ENCODE measurements at regions not wholly inside any gene's neighbourhood (a gene's known extent, or its start where the extent isn't known, plus 50 kb on each side); places are given as distances from the start of the nearest gene placed in this dataset.

- Mint-ChIP-seq H3K27ac (no peak overlapping the region), H3K4me1 (no peaks in the 10 kb centered on the region), H3K9me3 (peaks cover 3% of the 10 kb centered on the region), H3K27me3 (no peaks in the 10 kb centered on the region), H3K36me3 (no peaks in the 10 kb centered on the region), H3K4me3 (no peak overlapping the region)
- no peak for ATAC-seq (ENCODE audit: low read depth)
- no peak for DNase-seq (ENCODE audit: low spot score in 2 of 2)
These were observed 621.0 kb downstream of the LTN1 start for GRCh38 chr21:28371713-28372112.

GRCh38 chr21:28359300-28359699 is 633.4 kb downstream of the LTN1 start:
- Mint-ChIP-seq H3K27ac (no peak overlapping the region), H3K4me1 (no peaks in the 10 kb centered on the region), H3K9me3 (no peaks in the 10 kb centered on the region), H3K36me3 (no peaks in the 10 kb centered on the region), H3K4me3 (no peak overlapping the region), H3K27me3 (no peaks in the 10 kb centered on the region)
- DNase-seq (ENCODE audit: low spot score in 2 of 2) = no peak
- no peak for ATAC-seq (ENCODE audit: low read depth)

GRCh38 chr21:28358702-28359101 is 634.0 kb downstream of the LTN1 start:
- H3K27me3 Mint-ChIP-seq = no peaks in the 10 kb centered on the region
- H3K4me1 Mint-ChIP-seq = no peaks in the 10 kb centered on the region
- H3K9me3 Mint-ChIP-seq = no peaks in the 10 kb centered on the region
- ATAC-seq (ENCODE audit: low read depth) (no peak), DNase-seq (ENCODE audit: low spot score in 2 of 2) (no peak)
- H3K4me3 Mint-ChIP-seq = no peak overlapping the region
- no peak overlapping the region for H3K27ac Mint-ChIP-seq
- H3K36me3 Mint-ChIP-seq = no peaks in the 10 kb centered on the region

GRCh38 chr21:28358170-28358569 is 634.5 kb downstream of the LTN1 start:
- H3K27me3 Mint-ChIP-seq = no peaks in the 10 kb centered on the region
- no peaks in the 10 kb centered on the region for H3K4me1 Mint-ChIP-seq
- H3K36me3 Mint-ChIP-seq = no peaks in the 10 kb centered on the region
- ATAC-seq (ENCODE audit: low read depth) (no peak), DNase-seq (ENCODE audit: low spot score in 2 of 2) (no peak)
- H3K9me3 Mint-ChIP-seq = no peaks in the 10 kb centered on the region
- H3K4me3 Mint-ChIP-seq = no peak overlapping the region
- no peak overlapping the region for H3K27ac Mint-ChIP-seq

GRCh38 chr21:28357743-28358142 is 634.9 kb downstream of the LTN1 start:
- Mint-ChIP-seq H3K4me3 (no peak overlapping the region), H3K36me3 (no peaks in the 10 kb centered on the region), H3K9me3 (no peaks in the 10 kb centered on the region), H3K27me3 (no peaks in the 10 kb centered on the region), H3K4me1 (no peaks in the 10 kb centered on the region), H3K27ac (no peak overlapping the region)
- ATAC-seq (ENCODE audit: low read depth) (no peak), DNase-seq (ENCODE audit: low spot score in 2 of 2) (no peak)

- H3K27ac Mint-ChIP-seq = no peak overlapping the region
- H3K4me1 Mint-ChIP-seq = no peaks in the 10 kb centered on the region
- no peak overlapping the region for H3K4me3 Mint-ChIP-seq
- ATAC-seq (ENCODE audit: low read depth) (no peak), DNase-seq (ENCODE audit: low spot score in 2 of 2) (no peak)
- H3K9me3 Mint-ChIP-seq = no peaks in the 10 kb centered on the region
- H3K27me3 Mint-ChIP-seq = no peaks in the 10 kb centered on the region
- no peaks in the 10 kb centered on the region for H3K36me3 Mint-ChIP-seq
These were observed 636.3 kb downstream of the LTN1 start for GRCh38 chr21:28356422-28356821.

GRCh38 chr21:28345934-28346333 is 646.7 kb downstream of the LTN1 start:
- no peaks in the 10 kb centered on the region for H3K36me3 Mint-ChIP-seq
- H3K27me3 Mint-ChIP-seq = no peaks in the 10 kb centered on the region
- H3K9me3 Mint-ChIP-seq = peaks cover 2% of the 10 kb centered on the region
- H3K4me3 Mint-ChIP-seq = no peak overlapping the region
- H3K27ac Mint-ChIP-seq = no peak overlapping the region
- ATAC-seq (ENCODE audit: low read depth) (no peak), DNase-seq (ENCODE audit: low spot score in 2 of 2) (no peak)
- H3K4me1 Mint-ChIP-seq = no peaks in the 10 kb centered on the region

- H3K27ac Mint-ChIP-seq = no peak overlapping the region
- H3K4me3 Mint-ChIP-seq = no peak overlapping the region
- DNase-seq (ENCODE audit: low spot score in 2 of 2) (no peak), ATAC-seq (ENCODE audit: low read depth) (no peak)
- H3K36me3 Mint-ChIP-seq = no peaks in the 10 kb centered on the region
- no peaks in the 10 kb centered on the region for H3K4me1 Mint-ChIP-seq
- no peaks in the 10 kb centered on the region for H3K27me3 Mint-ChIP-seq
- H3K9me3 Mint-ChIP-seq = peaks cover 2% of the 10 kb centered on the region
These were observed 647.7 kb downstream of the LTN1 start for GRCh38 chr21:28344985-28345384.

- Mint-ChIP-seq H3K27me3 (no peaks in the 10 kb centered on the region), H3K36me3 (no peaks in the 10 kb centered on the region), H3K9me3 (no peaks in the 10 kb centered on the region), H3K4me3 (no peak overlapping the region), H3K27ac (no peak overlapping the region), H3K4me1 (no peaks in the 10 kb centered on the region)
- DNase-seq (ENCODE audit: low spot score in 2 of 2) = no peak
- ATAC-seq (ENCODE audit: low read depth) = no peak
These were observed 650.4 kb downstream of the LTN1 start for GRCh38 chr21:28342212-28342810.

- no peaks in the 10 kb centered on the region for H3K36me3 Mint-ChIP-seq
- no peaks in the 10 kb centered on the region for H3K4me1 Mint-ChIP-seq
- H3K27me3 Mint-ChIP-seq = no peaks in the 10 kb centered on the region
- no peak overlapping the region for H3K27ac Mint-ChIP-seq
- H3K4me3 Mint-ChIP-seq = no peak overlapping the region
- H3K9me3 Mint-ChIP-seq = no peaks in the 10 kb centered on the region
- ATAC-seq (ENCODE audit: low read depth) (no peak), DNase-seq (ENCODE audit: low spot score in 2 of 2) (no peak)
These were observed 653.3 kb downstream of the LTN1 start for GRCh38 chr21:28339403-28339802.

- Mint-ChIP-seq H3K4me3 (no peak overlapping the region), H3K36me3 (no peaks in the 10 kb centered on the region), H3K27ac (no peak overlapping the region), H3K4me1 (no peaks in the 10 kb centered on the region), H3K27me3 (no peaks in the 10 kb centered on the region), H3K9me3 (no peaks in the 10 kb centered on the region)
- ATAC-seq (ENCODE audit: low read depth) (no peak), DNase-seq (ENCODE audit: low spot score in 2 of 2) (no peak)
These were observed 653.9 kb downstream of the LTN1 start for GRCh38 chr21:28338701-28339305.

GRCh38 chr21:28337315-28337714 is 655.4 kb downstream of the LTN1 start:
- Mint-ChIP-seq H3K4me1 (no peaks in the 10 kb centered on the region), H3K27me3 (no peaks in the 10 kb centered on the region), H3K9me3 (no peaks in the 10 kb centered on the region), H3K27ac (no peak overlapping the region), H3K4me3 (no peak overlapping the region), H3K36me3 (no peaks in the 10 kb centered on the region)
- ATAC-seq (ENCODE audit: low read depth) = no peak
- no peak for DNase-seq (ENCODE audit: low spot score in 2 of 2)

GRCh38 chr21:28336314-28336713 is 656.4 kb downstream of the LTN1 start:
- Mint-ChIP-seq H3K36me3 (no peaks in the 10 kb centered on the region), H3K4me1 (no peaks in the 10 kb centered on the region), H3K27me3 (no peaks in the 10 kb centered on the region), H3K4me3 (no peak overlapping the region), H3K9me3 (no peaks in the 10 kb centered on the region), H3K27ac (no peak overlapping the region)
- DNase-seq (ENCODE audit: low spot score in 2 of 2) (no peak), ATAC-seq (ENCODE audit: low read depth) (no peak)

- Mint-ChIP-seq H3K36me3 (no peaks in the 10 kb centered on the region), H3K27ac (no peak overlapping the region), H3K9me3 (no peaks in the 10 kb centered on the region), H3K4me3 (no peak overlapping the region), H3K27me3 (no peaks in the 10 kb centered on the region), H3K4me1 (no peaks in the 10 kb centered on the region)
- DNase-seq (ENCODE audit: low spot score in 2 of 2) (no peak), ATAC-seq (ENCODE audit: low read depth) (no peak)
These were observed 658.3 kb downstream of the LTN1 start for GRCh38 chr21:28334407-28334806.

GRCh38 chr21:28333578-28334075 is 659.0 kb downstream of the LTN1 start:
- Mint-ChIP-seq H3K27me3 (no peaks in the 10 kb centered on the region), H3K4me3 (no peak overlapping the region), H3K4me1 (no peaks in the 10 kb centered on the region), H3K36me3 (no peaks in the 10 kb centered on the region), H3K27ac (no peak overlapping the region), H3K9me3 (peaks cover 1% of the 10 kb centered on the region)
- DNase-seq (ENCODE audit: low spot score in 2 of 2) = no peak
- no peak for ATAC-seq (ENCODE audit: low read depth)
